Forelimb muscle (tissue), 1 donor: ENCODE measurements at regions not wholly inside any gene's neighbourhood (a gene's known extent, or its start where the extent isn't known, plus 50 kb on each side); places are given as distances from the start of the nearest gene placed in this dataset.

Experiments
- DNase-seq: peaks from one replicate; pipeline ENCODE4 v3.0.0-alpha.2; 2013; ENCODE audit warnings: low read depth

DNA sequence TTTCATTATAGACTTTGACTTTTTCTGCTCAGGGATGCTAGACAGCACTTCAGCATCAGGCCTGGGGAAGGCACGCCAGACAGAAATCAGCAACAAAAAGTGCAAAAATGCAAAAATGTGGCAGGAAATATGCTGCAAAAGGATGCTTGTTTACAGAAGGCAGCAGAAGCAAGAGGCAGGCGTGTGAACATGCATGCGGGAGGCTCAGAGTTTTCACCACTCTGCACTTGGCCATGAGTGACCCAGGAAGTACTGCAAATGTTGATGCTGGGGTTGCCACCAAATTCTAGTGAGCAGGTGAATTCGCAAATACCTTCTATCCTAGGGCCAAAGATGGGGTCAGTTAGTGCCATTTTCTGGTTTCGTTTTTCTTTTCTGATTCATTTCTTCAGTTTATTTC lies 55.5 kb upstream of the ALKAL2 start:
- no peak for DNase-seq

DNA sequence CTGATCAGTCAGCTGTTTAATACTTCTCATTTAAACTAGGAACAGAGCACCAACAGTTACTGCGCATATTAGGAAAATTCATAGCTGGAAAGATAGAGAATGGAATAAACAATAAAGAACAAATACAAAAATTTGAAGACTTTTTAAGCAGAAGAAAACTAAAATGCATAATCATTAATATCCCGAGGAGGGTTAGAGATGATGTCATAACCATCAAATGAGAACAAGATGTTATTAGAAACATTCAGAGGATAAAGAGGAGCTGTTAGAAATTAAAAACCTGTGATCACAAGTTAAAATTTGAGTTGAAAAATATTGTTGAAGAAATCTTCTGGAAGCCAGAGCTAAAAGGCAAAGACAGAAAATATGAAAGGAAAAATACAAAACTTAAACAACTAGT lies 54.0 kb upstream of the ALKAL2 start:
- no peak for DNase-seq

DNA sequence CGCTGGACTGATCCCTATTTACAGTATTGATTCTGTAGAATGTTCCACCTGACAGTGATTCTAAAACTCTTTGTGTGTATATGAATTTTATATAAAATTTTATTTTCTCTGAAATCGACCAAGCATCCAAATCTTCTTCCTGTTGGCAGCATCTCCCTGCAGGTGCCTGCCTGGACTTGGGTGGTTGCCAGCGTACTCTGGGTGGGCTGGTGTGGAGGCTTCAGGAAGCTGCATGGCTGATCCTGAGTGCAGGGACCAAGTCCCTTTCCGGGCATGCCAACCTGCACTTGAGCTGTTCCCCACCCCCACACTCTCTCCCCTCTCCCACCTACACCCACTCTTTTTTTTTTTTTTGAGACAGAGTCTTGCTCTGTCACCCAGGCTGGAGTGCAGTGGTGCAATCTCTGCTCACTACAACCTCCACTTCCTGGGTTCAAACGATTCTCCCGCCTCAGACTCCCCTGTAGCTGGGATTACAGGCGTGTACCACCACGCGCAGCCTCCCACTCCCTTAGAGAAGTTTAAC lies 53.2 kb upstream of the ALKAL2 start:
- DNase-seq: no peak
